Osteoblast (primary cell): ENCODE measurements at regions not wholly inside any gene's neighbourhood (a gene's known extent, or its start where the extent isn't known, plus 50 kb on each side); places are given as distances from the start of the nearest gene placed in this dataset.

ENCODE experiments used
- DNase-seq: peaks from one replicate; pipeline ENCODE4 v3.0.0; 2011; ENCODE audit warnings: low spot score, mixed read lengths; ENCODE audit not compliant: insufficient read length; ENCODE audit errors: missing footprints
- H2AFZ ChIP-seq: 2 replicates; pipeline ENCODE4 v1.6.0; 2011; ENCODE audit warnings: mild to moderate bottlenecking, low read length
- H3K27ac ChIP-seq: 2 replicates; pipeline ENCODE4 v1.5.1; 2011; ENCODE audit warnings: mild to moderate bottlenecking, low read depth, low read length, moderate library complexity
- H3K27me3 ChIP-seq: 2 replicates; pipeline ENCODE4 v1.6.0; 2012; ENCODE audit warnings: mild to moderate bottlenecking, control low read depth, inconsistent platforms, low read length, moderate library complexity; ENCODE audit not compliant: insufficient read depth
- H3K36me3 ChIP-seq: 2 replicates; pipeline ENCODE4 v1.5.1; 2011; ENCODE audit warnings: mild to moderate bottlenecking, low read length, control low read depth, moderate library complexity; ENCODE audit not compliant: insufficient read depth
- H3K4me1 ChIP-seq: 2 replicates; pipeline ENCODE4 v1.5.1; 2011; ENCODE audit warnings: mild to moderate bottlenecking, low read length, control low read depth, moderate library complexity; ENCODE audit not compliant: insufficient read depth
- H3K4me2 ChIP-seq: 2 replicates; pipeline ENCODE4 v1.6.0; 2011; ENCODE audit warnings: mild to moderate bottlenecking, low read length; ENCODE audit not compliant: insufficient read depth
- H3K4me3 ChIP-seq: fragments of 200-600 bp; sonication (generic); 3 replicates; pipeline ENCODE4 v1.5.1; 2012; ENCODE audit warnings: mild to moderate bottlenecking, low read length, inconsistent platforms; ENCODE audit not compliant: insufficient read depth
- H3K79me2 ChIP-seq: 2 replicates; pipeline ENCODE4 v1.6.0; 2012; ENCODE audit warnings: mild to moderate bottlenecking, low read length, control low read depth, inconsistent platforms; ENCODE audit not compliant: insufficient read depth
- H3K9me3 ChIP-seq: 2 replicates; pipeline ENCODE4 v1.5.1; 2011; ENCODE audit warnings: low read depth, low read length, control low read depth
- H4K20me1 ChIP-seq: 2 replicates; pipeline ENCODE4 v1.6.0; 2012; ENCODE audit warnings: mild to moderate bottlenecking, low read length, control low read depth; ENCODE audit not compliant: insufficient read depth
- CTCF ChIP-seq: IDR thresholded peaks from 2 replicates; pipeline ENCODE4 v1.5.1; 2011; ENCODE audit warnings: mild to moderate bottlenecking, low read depth, low read length, moderate library complexity; ENCODE audit errors: extremely low read depth

GRCh38 chr2:146392631-146393030 is 1452.2 kb upstream of the ACVR2A start:
- H3K4me3 ChIP-seq, result peak overlapping the region; percentile 56
- H3K27me3 ChIP-seq, result peaks cover 9% of the 10 kb centered on the region
- peak overlapping the region; percentile 62 for H2AFZ ChIP-seq
- H4K20me1 ChIP-seq, result no peaks in the 10 kb centered on the region
- H3K9me3 ChIP-seq, result no peaks in the 10 kb centered on the region
- peak overlapping the region; percentile 69 for H3K4me2 ChIP-seq
- H3K4me1 ChIP-seq, result peaks cover 13% of the 10 kb centered on the region
- TF ChIP-seq CTCF, result no peak
- H3K27ac ChIP-seq, result no peak overlapping the region
- no peak for DNase-seq
- no peaks in the 10 kb centered on the region for H3K79me2 ChIP-seq
- H3K36me3 ChIP-seq, result no peaks in the 10 kb centered on the region

- H2AFZ ChIP-seq, result no peak overlapping the region
- no peak for TF ChIP-seq CTCF
- no peak overlapping the region for H3K27ac ChIP-seq
- no peak for DNase-seq
- no peaks in the 10 kb centered on the region for H3K79me2 ChIP-seq
- peaks cover 13% of the 10 kb centered on the region for H3K4me1 ChIP-seq
- H4K20me1 ChIP-seq, result no peaks in the 10 kb centered on the region
- peaks cover 9% of the 10 kb centered on the region for H3K27me3 ChIP-seq
- no peaks in the 10 kb centered on the region for H3K36me3 ChIP-seq
- H3K4me3 ChIP-seq, result peak overlapping the region; percentile 56
- H3K9me3 ChIP-seq, result no peaks in the 10 kb centered on the region
- H3K4me2 ChIP-seq, result peak overlapping the region; percentile 69
These were observed 1452.6 kb upstream of the ACVR2A start for GRCh38 chr2:146392186-146392585.

- H3K27ac ChIP-seq, result no peak overlapping the region
- H3K4me2 ChIP-seq, result no peak overlapping the region
- H3K36me3 ChIP-seq, result no peaks in the 10 kb centered on the region
- peaks cover 15% of the 10 kb centered on the region for H3K4me1 ChIP-seq
- no peaks in the 10 kb centered on the region for H3K79me2 ChIP-seq
- no peak for TF ChIP-seq CTCF
- peaks cover 9% of the 10 kb centered on the region for H3K27me3 ChIP-seq
- H3K4me3 ChIP-seq, result no peak overlapping the region
- H3K9me3 ChIP-seq, result no peaks in the 10 kb centered on the region
- no peaks in the 10 kb centered on the region for H4K20me1 ChIP-seq
- DNase-seq, result peak; percentile 83
- no peak overlapping the region for H2AFZ ChIP-seq
These were observed 1456.1 kb upstream of the ACVR2A start for GRCh38 chr2:146388757-146389156.

GRCh38 chr2:146386096-146386495 is 1458.7 kb upstream of the ACVR2A start:
- no peak for TF ChIP-seq CTCF
- no peak overlapping the region for H3K4me2 ChIP-seq
- no peaks in the 10 kb centered on the region for H3K79me2 ChIP-seq
- H4K20me1 ChIP-seq, result no peaks in the 10 kb centered on the region
- no peak for DNase-seq
- H3K27me3 ChIP-seq, result peaks cover 9% of the 10 kb centered on the region
- no peak overlapping the region for H3K27ac ChIP-seq
- H3K36me3 ChIP-seq, result no peaks in the 10 kb centered on the region
- H3K4me1 ChIP-seq, result peaks cover 7% of the 10 kb centered on the region
- no peaks in the 10 kb centered on the region for H3K9me3 ChIP-seq
- no peak overlapping the region for H2AFZ ChIP-seq
- no peak overlapping the region for H3K4me3 ChIP-seq
